GM12878 (cell line): ENCODE measurements at regions not wholly inside any gene's neighbourhood (a gene's known extent, or its start where the extent isn't known, plus 50 kb on each side); places are given as distances from the start of the nearest gene placed in this dataset.

ENCODE experiments used
- ATAC-seq: fragments of 200-7000 bp; cut with Tn5 transposase; 3 replicates; pipeline ENCODE4 v1.9.1; 2020; ENCODE audit warnings: mild to moderate bottlenecking, moderate library complexity
- BruUV-seq: library from RNA; stranded (reverse); fragments of 400-500 nt; replicated peaks from 2 replicates; lab custom pipeline; 2021; lab: Mats Ljungman, UMichigan
- CTCF ChIA-PET: fragments of 300-600 bp; sonication (Branson Sonifier 250); formaldehyde crosslinking; extraction: SDS; loops from one replicate; lab custom pipeline; 2021; ENCODE audit warnings: inconsistent platforms; lab: Yijun Ruan, JAX
- POLR2A ChIA-PET: fragments of 350-600 bp; formaldehyde crosslinking; extraction: SDS; loops from one replicate; lab custom pipeline; 2021; ENCODE audit warnings: inconsistent platforms; lab: Charles Lee
- RAD21 ChIA-PET: fragments of 300-600 bp; sonication (Branson Sonifier 250); formaldehyde crosslinking; loops from one replicate; lab custom pipeline; 2023; ENCODE audit warnings: antibody characterized with exemption; ENCODE audit not compliant: unreplicated experiment; lab: Charles Lee
- SMC1A ChIA-PET: fragments of 300-600 bp; sonication (Branson Sonifier 250); formaldehyde crosslinking; loops from one replicate; lab custom pipeline; 2023; ENCODE audit not compliant: unreplicated experiment, uncharacterized antibody; lab: Charles Lee
- DNase-seq: peaks from one replicate; pipeline ENCODE4 v3.0.0-alpha.2; 2011; ENCODE audit warnings: low read depth, low spot score
- FAIRE-seq: peaks from 3 replicates; lab custom pipeline; 2011; peaks lifted over from hg19 to GRCh38; lab: Jason Lieb, UNC
- H2AFZ ChIP-seq: 2 replicates; pipeline ENCODE4 v1.6.0; 2011; ENCODE audit warnings: low read depth, low read length, control low read depth; ENCODE audit not compliant: control insufficient read depth
- H3K27ac ChIP-seq: 2 replicates; pipeline ENCODE4 v1.5.1; 2011; ENCODE audit warnings: control low read depth; ENCODE audit not compliant: control insufficient read depth, insufficient read depth
- H3K27me3 ChIP-seq, 2 experiments: replicated peaks in 1 of 2; 2 replicates each; pipeline versions ENCODE4 v1.6.0 to v1.6.1; 2011; ENCODE audit warnings: low read length in 1 of 2; ENCODE audit not compliant: control insufficient read depth in 2 of 2, insufficient read depth in 2 of 2
- H3K36me3 ChIP-seq, 2 experiments: 2 replicates each; pipeline ENCODE4 v1.5.1; 2011; ENCODE audit warnings: low read length in 1 of 2; ENCODE audit not compliant: control insufficient read depth in 2 of 2, insufficient read depth in 2 of 2
- H3K4me1 ChIP-seq: 2 replicates; pipeline ENCODE4 v1.6.1; 2011; ENCODE audit warnings: mild to moderate bottlenecking, low read length, moderate library complexity, mixed read lengths; ENCODE audit not compliant: control insufficient read depth, insufficient read depth
- H3K4me2 ChIP-seq: 2 replicates; pipeline ENCODE4 v1.6.0; 2011; ENCODE audit warnings: control low read depth; ENCODE audit not compliant: control insufficient read depth, insufficient read depth
- H3K4me3 ChIP-seq: fragments of 200-600 bp; sonication (generic); 2 replicates; pipeline ENCODE4 v1.5.1; 2016
- H3K79me2 ChIP-seq: 2 replicates; pipeline ENCODE4 v1.6.0; 2011; ENCODE audit warnings: low read length; ENCODE audit not compliant: control insufficient read depth, insufficient read depth
- H3K9ac ChIP-seq: 2 replicates; pipeline ENCODE4 v1.8.0; 2011; ENCODE audit warnings: low read length, control low read depth, mixed read lengths; ENCODE audit not compliant: control insufficient read depth, insufficient read depth
- H3K9me3 ChIP-seq: replicated peaks from 3 replicates; pipeline ENCODE4 v1.5.1; 2011; ENCODE audit warnings: mild to moderate bottlenecking, low read length; ENCODE audit not compliant: control insufficient read depth, insufficient read depth
- H4K20me1 ChIP-seq: 2 replicates; pipeline ENCODE4 v1.6.0; 2011; ENCODE audit not compliant: control insufficient read depth, insufficient read depth
- BCL3 ChIP-seq: IDR thresholded peaks from 2 replicates; pipeline ENCODE4 v1.6.1; 2011; ENCODE audit warnings: borderline replicate concordance, low read depth, mild to moderate bottlenecking, moderate library complexity, low read length; ENCODE audit not compliant: insufficient read depth, poor library complexity, severe bottlenecking
- BRCA1 ChIP-seq: IDR thresholded peaks from 2 replicates; pipeline ENCODE4 v1.6.1; 2011; ENCODE audit warnings: low read depth, low read length, improper control_type of control experiment
- FOXK2 ChIP-seq: fragments of 450-650 bp; IDR thresholded peaks from 2 replicates; pipeline ENCODE4 v1.6.1; 2017; ENCODE audit warnings: mild to moderate bottlenecking, moderate library complexity
- HDGF ChIP-seq: fragments of 450-650 bp; IDR thresholded peaks from 2 replicates; pipeline ENCODE4 v1.6.1; 2016; ENCODE audit warnings: antibody characterized with exemption
- KAT2A ChIP-seq: conservative IDR thresholded peaks from 2 replicates; pipeline ENCODE4 v1.6.1; 2011; ENCODE audit warnings: low read depth, low read length; ENCODE audit not compliant: control insufficient read depth
- MYB ChIP-seq: fragments of 150-350 bp; IDR thresholded peaks from 2 replicates; pipeline ENCODE4 v1.6.1; 2014; ENCODE audit warnings: mild to moderate bottlenecking, low read depth, low read length, borderline replicate concordance
- NR2C2 ChIP-seq: IDR thresholded peaks from 2 replicates; pipeline ENCODE4 v1.6.1; 2011; ENCODE audit warnings: borderline replicate concordance, low read depth; ENCODE audit not compliant: control insufficient read depth, insufficient read length
- TCF12 ChIP-seq: IDR thresholded peaks from 2 replicates; pipeline ENCODE4 v1.6.1; 2011; ENCODE audit warnings: low read depth, mild to moderate bottlenecking, low read length
- YBX1 ChIP-seq: fragments of 450-650 bp; IDR thresholded peaks from 2 replicates; pipeline ENCODE4 v1.6.1; 2016; ENCODE audit warnings: antibody characterized with exemption
- ZBTB4 ChIP-seq: fragments of 450-650 bp; formaldehyde crosslinking; IDR thresholded peaks from 2 replicates; pipeline ENCODE4 v1.4.0; 2022; ENCODE audit warnings: mild to moderate bottlenecking, moderate library complexity
- WGBS: methylation state at CpG from one replicate; pipeline ENCODE4 v1.1.6; 2016; ENCODE audit warnings: low lambda C conversion rate; ENCODE audit not compliant: insufficient replicate concordance, insufficient coverage; ENCODE audit errors: missing lambda C conversion rate; 5-methylcytosine and 5-hydroxymethylcytosine counted together
- in situ Hi-C: fragments of 300-500 bp; cut with MboI; formaldehyde crosslinking; loops from 9 replicates; pipeline ENCODE4 v1.14.3; 2018; ENCODE audit warnings: mixed read lengths
- intact Hi-C: fragments of 100-400 bp; cut with micrococcal nuclease; formaldehyde crosslinking; loops from one replicate; pipeline ENCODE4 v1.14.2; 2022; ENCODE audit not compliant: unreplicated experiment
- TF ChIP-seq, protein P1 (sequence below): fragments of 450-650 bp; IDR thresholded peaks from 2 replicates; pipeline ENCODE4 v1.6.1; 2014; ENCODE audit warnings: mild to moderate bottlenecking
- TF ChIP-seq, protein P2 (sequence below): fragments of 450-650 bp; IDR thresholded peaks from 2 replicates; pipeline ENCODE4 v1.6.1; 2017; ENCODE audit warnings: antibody characterized with exemption, mild to moderate bottlenecking, moderate library complexity

DNA sequence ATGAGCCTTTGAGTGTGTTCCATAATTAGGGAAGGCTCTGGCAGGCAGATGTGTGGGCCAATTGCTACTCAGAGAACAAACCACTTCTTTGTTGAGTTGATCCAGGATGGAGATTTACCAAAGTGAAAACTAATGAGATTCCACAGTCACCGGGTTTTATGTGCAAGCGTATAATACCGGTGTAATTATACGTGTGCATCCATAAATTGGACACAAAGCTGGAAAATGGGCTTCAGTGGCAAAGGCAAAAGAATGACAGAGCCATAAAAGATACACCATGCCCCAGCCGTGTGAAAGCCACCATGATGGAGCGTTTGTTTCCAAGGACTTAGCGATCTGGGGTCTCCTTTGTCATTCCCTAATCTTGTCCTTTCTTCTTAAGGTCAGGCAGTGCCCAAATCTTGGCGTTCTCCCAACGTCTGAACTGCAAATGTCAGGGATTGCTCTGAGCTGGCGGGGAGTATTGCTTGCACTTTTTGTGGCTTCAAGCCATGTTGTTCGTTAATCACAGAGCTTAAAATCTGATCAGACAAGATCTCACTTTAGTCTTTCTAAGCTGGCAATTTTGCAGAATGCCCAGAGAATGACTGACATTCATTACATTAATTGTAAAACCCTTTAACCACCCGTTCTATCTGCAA is 70.1 kb downstream of the NPTX2 start (continued):
- no peak for TF ChIP-seq MYB
- no peak for TF ChIP-seq FOXK2
- no peak for TF ChIP-seq TCF12
- TF ChIP-seq KAT2A = no peak
- no peak for TF ChIP-seq NR2C2
- TF ChIP-seq, all 136 proteins: peak for 0

GRCh38 chr7:98691619-98692018 is 74.5 kb downstream of the NPTX2 start:
- Histone ChIP-seq H4K20me1 (no peaks in the 10 kb centered on the region), H3K27me3 (no peaks in the 10 kb centered on the region), H3K9ac (no peak overlapping the region), H3K27ac (no peak overlapping the region), H2AFZ (no peak overlapping the region), H3K36me3 (no peaks in the 10 kb centered on the region), H3K4me3 (no peak overlapping the region), H3K9me3 (peaks cover 4% of the 10 kb centered on the region; the same call in 1 of the 3 replicates), H3K4me2 (no peak overlapping the region), H3K4me1 (no peaks in the 10 kb centered on the region), H3K79me2 (no peaks in the 10 kb centered on the region)
- CTCF ChIA-PET = interaction anchor here (1.0 kb wide), 1 partner anchor 54 kb away, joined by 4 read pairs; no protein-coding TSS in a partner anchor
- POLR2A ChIA-PET = no interaction called here
- no peak for DNase-seq
- ATAC-seq = no peak
- WGBS = 48% methylated on average over 4 of the region's 4 CpGs
- RAD21 ChIA-PET = no interaction called here
- no peak for FAIRE-seq
- in situ Hi-C loops = no loop called here
- SMC1A ChIA-PET = no interaction called here
- intact Hi-C loops = no loop called here
- no TSS peak for BruUV-seq
- TF ChIP-seq HDGF (no peak), BRCA1 (no peak), BCL3 (no peak), ZBTB4 (CRISPR knock-in tag) (no peak), YBX1 (no peak)
- TF ChIP-seq, protein P1, sequence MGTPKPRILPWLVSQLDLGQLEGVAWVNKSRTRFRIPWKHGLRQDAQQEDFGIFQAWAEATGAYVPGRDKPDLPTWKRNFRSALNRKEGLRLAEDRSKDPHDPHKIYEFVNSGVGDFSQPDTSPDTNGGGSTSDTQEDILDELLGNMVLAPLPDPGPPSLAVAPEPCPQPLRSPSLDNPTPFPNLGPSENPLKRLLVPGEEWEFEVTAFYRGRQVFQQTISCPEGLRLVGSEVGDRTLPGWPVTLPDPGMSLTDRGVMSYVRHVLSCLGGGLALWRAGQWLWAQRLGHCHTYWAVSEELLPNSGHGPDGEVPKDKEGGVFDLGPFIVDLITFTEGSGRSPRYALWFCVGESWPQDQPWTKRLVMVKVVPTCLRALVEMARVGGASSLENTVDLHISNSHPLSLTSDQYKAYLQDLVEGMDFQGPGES = no peak
- TF ChIP-seq, protein P2, sequence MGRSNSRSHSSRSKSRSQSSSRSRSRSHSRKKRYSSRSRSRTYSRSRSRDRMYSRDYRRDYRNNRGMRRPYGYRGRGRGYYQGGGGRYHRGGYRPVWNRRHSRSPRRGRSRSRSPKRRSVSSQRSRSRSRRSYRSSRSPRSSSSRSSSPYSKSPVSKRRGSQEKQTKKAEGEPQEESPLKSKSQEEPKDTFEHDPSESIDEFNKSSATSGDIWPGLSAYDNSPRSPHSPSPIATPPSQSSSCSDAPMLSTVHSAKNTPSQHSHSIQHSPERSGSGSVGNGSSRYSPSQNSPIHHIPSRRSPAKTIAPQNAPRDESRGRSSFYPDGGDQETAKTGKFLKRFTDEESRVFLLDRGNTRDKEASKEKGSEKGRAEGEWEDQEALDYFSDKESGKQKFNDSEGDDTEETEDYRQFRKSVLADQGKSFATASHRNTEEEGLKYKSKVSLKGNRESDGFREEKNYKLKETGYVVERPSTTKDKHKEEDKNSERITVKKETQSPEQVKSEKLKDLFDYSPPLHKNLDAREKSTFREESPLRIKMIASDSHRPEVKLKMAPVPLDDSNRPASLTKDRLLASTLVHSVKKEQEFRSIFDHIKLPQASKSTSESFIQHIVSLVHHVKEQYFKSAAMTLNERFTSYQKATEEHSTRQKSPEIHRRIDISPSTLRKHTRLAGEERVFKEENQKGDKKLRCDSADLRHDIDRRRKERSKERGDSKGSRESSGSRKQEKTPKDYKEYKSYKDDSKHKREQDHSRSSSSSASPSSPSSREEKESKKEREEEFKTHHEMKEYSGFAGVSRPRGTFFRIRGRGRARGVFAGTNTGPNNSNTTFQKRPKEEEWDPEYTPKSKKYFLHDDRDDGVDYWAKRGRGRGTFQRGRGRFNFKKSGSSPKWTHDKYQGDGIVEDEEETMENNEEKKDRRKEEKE = no peak
